Effector memory CD8-positive, alpha-beta T cell (primary cell): ENCODE measurements at regions not wholly inside any gene's neighbourhood (a gene's known extent, or its start where the extent isn't known, plus 50 kb on each side); places are given as distances from the start of the nearest gene placed in this dataset.
"Not testable (repeated sequence)": the region's sequence is repeated elsewhere in the genome, so short reads cannot be mapped to it uniquely, and the experiment has no call there.

ENCODE experiments used
- ATAC-seq: fragments of 150-1000 bp; cut with Tn5 transposase; replicated peaks from 2 replicates; pipeline ENCODE4 v1.10.0; 2021; ENCODE audit warnings: mild to moderate bottlenecking, moderate library complexity
- DNase-seq, 3 experiments: peaks; one replicate each; pipeline ENCODE4 v3.0.0; 2021
- H3K27ac Mint-ChIP-seq, 2 donors: one replicate each; pipeline ENCODE4 v1.8.0; 2022; ENCODE audit warnings: mild to moderate bottlenecking in 2 of 2, mixed read lengths in 2 of 2, moderate library complexity in 2 of 2
- H3K27me3 Mint-ChIP-seq, 2 donors: one replicate each; pipeline ENCODE4 v1.8.0; 2022; ENCODE audit warnings: mixed read lengths in 2 of 2
- H3K36me3 Mint-ChIP-seq: one replicate; pipeline ENCODE4 v1.8.0; 2022; ENCODE audit warnings: mild to moderate bottlenecking, moderate library complexity, mixed read lengths; ENCODE audit not compliant: insufficient read depth
- H3K4me1 Mint-ChIP-seq, 2 donors: one replicate each; pipeline ENCODE4 v1.8.0; 2022; ENCODE audit warnings: low read depth in 2 of 2, mixed read lengths in 2 of 2
- H3K4me3 Mint-ChIP-seq, 2 donors: one replicate each; pipeline ENCODE4 v1.8.0; 2022; ENCODE audit warnings: mild to moderate bottlenecking in 2 of 2, mixed read lengths in 2 of 2, moderate library complexity in 2 of 2
- H3K9me3 Mint-ChIP-seq, 2 donors: one replicate each; pipeline ENCODE4 v1.8.0; 2022; ENCODE audit warnings: mixed read lengths in 2 of 2

DNA sequence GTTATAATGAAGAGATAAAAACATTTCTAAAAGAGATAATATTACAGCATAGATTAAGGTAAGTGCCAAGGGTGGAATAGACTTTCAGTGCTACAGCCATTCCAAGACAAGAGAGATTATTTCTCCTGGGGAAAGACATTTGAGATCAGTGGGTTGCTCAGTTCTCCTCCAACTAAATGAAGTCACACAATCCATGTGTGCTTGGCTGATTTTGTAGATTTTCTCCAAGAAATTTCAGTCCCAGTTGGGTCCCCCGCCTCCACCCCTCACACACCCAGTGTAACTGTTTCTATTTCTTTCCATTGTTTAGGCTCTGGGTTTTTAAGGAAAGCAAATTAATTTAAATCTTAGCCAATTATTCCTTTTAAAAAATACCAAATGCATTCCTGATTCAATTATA, 50.5 kb upstream of the KIF2A start:
- H3K9me3 Mint-ChIP-seq, H3K36me3 Mint-ChIP-seq, ATAC-seq, H3K27me3 Mint-ChIP-seq, DNase-seq, H3K4me3 Mint-ChIP-seq: not testable (repeated sequence)
- H3K4me1 Mint-ChIP-seq, result peaks cover 20 to 26% of the 10 kb centered on the region in 2 donors
- H3K27ac Mint-ChIP-seq, result peak overlapping the region; percentile 78 to 91

DNA sequence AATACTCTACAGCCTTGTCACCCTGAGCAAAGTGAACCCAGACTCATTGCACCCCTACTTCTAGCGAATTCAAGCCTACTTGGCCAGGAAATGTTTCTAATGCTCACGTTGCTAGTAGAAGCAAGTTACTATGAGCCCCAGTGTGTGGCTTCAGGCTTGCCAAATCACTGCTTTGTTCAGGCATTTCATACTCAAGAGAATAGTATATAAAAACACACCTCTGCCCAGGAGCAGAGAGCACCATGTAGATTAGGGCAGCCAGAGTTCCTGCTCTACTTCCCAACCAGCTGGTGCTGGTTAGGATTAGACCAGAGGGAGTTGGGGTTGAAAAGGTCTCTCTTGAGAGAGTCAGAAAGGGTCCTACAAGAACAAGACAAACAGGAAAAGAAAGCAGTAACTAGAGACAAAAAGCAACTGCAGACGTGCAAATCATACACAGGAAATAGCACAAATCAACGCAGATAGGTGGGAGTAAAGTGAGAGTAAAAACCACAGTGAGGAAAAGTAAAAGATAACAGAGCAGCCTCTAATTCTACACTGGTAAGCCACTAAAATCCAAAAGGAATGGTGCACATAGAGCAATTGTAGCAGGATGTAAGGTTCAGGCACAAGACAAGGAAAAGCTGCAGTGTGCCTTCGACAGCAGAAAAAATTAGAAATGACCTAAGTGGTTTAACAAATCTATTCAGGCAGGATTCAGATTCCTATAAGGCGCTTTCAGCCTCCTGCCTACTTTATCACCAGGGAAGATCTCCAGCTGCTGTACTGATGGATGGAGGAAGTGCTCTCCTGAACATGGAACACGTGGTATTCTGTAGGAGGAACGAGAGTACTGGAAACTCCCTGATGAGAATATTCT, 49.6 kb upstream of the KIF2A start:
- peak overlapping the region; percentile 78 to 91 for H3K27ac Mint-ChIP-seq
- peaks cover 4% of the 10 kb centered on the region for H3K36me3 Mint-ChIP-seq
- H3K4me3 Mint-ChIP-seq, result peak overlapping the region; percentile 73
- peak; percentile 82 for ATAC-seq
- DNase-seq, result peak in 1 of 3 experiments; percentile 12
- H3K9me3 Mint-ChIP-seq, result peaks cover 0 to 8% of the 10 kb centered on the region in 2 donors
- peaks cover 24 to 30% of the 10 kb centered on the region in 2 donors for H3K4me1 Mint-ChIP-seq
- H3K27me3 Mint-ChIP-seq, result no peaks in the 10 kb centered on the region
